ENCODE measurements at regions not wholly inside any gene's neighbourhood (a gene's known extent, or its start where the extent isn't known, plus 50 kb on each side); places are given as distances from the start of the nearest gene placed in this dataset.

DNA sequence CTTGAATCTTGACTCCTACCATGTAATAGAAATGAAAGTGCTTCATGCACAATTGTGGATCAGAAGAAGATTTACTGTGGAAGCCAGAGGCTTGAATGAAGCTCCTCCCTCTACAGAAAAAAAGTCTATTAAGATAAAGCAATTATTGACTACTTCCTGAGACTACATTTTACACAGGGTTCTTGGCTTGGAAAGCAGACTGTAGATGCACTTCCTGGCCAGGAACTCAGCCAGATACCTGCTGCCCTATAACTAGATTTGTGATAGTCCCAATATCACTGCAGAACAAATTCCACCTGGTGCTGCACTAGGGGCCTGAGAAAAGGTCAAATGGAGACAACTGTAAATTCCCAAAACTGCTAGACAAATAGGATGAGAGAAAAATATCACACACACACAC is 96.8 kb upstream of the GUCA2B start (continued):
- TF ChIP-seq, protein P1, sequence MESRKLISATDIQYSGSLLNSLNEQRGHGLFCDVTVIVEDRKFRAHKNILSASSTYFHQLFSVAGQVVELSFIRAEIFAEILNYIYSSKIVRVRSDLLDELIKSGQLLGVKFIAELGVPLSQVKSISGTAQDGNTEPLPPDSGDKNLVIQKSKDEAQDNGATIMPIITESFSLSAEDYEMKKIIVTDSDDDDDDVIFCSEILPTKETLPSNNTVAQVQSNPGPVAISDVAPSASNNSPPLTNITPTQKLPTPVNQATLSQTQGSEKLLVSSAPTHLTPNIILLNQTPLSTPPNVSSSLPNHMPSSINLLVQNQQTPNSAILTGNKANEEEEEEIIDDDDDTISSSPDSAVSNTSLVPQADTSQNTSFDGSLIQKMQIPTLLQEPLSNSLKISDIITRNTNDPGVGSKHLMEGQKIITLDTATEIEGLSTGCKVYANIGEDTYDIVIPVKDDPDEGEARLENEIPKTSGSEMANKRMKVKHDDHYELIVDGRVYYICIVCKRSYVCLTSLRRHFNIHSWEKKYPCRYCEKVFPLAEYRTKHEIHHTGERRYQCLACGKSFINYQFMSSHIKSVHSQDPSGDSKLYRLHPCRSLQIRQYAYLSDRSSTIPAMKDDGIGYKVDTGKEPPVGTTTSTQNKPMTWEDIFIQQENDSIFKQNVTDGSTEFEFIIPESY (IDR thresholded peaks at IDR 0.05; ENCODE audit: borderline replicate concordance, low read depth) = no peak
- TF ChIP-seq GATA2 (CRISPR knock-in tag; IDR thresholded peaks at IDR 0.05) = no peak
- TF ChIP-seq, protein P2, sequence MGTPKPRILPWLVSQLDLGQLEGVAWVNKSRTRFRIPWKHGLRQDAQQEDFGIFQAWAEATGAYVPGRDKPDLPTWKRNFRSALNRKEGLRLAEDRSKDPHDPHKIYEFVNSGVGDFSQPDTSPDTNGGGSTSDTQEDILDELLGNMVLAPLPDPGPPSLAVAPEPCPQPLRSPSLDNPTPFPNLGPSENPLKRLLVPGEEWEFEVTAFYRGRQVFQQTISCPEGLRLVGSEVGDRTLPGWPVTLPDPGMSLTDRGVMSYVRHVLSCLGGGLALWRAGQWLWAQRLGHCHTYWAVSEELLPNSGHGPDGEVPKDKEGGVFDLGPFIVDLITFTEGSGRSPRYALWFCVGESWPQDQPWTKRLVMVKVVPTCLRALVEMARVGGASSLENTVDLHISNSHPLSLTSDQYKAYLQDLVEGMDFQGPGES (IDR thresholded peaks at IDR 0.05; ENCODE audit: low read depth, low read length) = no peak

DNA sequence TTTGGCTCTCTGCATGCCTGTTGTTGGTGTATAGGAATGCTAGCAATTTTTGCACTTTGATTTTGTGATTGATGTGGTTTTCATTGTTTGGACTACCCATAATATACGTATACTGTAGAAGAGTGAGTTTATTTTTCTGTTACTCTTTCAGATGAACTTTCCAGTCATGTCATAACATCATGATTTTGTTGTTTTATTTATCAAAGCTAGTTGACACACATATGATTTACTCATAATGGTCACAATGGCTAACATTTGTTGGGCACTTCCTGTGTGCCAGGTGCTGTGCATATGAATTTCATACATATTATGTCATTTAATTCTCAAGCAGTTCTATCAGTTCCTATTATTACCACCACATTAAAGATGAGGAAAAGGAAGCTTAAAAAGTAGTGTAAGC is 98.1 kb upstream of the GUCA2B start:
- Histone ChIP-seq H4K20me1 (ENCODE audit: insufficient read depth) (no peaks in the 10 kb centered on the region), H3K36me3 (replicated peaks in 1 of 2; ENCODE audit: control insufficient read depth in 1 of 2, insufficient read depth in 2 of 2, low read length in 1 of 2) (no peaks in the 10 kb centered on the region), H3K9ac (no peak overlapping the region), H3F3A (replicated peaks; ENCODE audit: insufficient read depth) (no peaks in the 10 kb centered on the region), H3K9me3 (peaks cover 8% of the 10 kb centered on the region), H3K79me2 (ENCODE audit: insufficient read depth) (no peaks in the 10 kb centered on the region), H2AFZ (ENCODE audit: low read depth) (no peak overlapping the region), H3K9me2 (no peaks in the 10 kb centered on the region), H3K27me3 (ENCODE audit: insufficient read depth) (no peaks in the 10 kb centered on the region), H3K27ac (ENCODE audit: low read depth in 2 of 2, low read length in 1 of 2) (no peak overlapping the region), H3K4me3 (ENCODE audit: low read depth in 2 of 2, low read length in 1 of 2) (no peak overlapping the region), H3K4me1 (ENCODE audit: control insufficient read depth in 1 of 2, insufficient read depth in 2 of 2, low read depth in 1 of 2, low read length in 1 of 2) (peaks cover 0 to 3% of the 10 kb centered on the region in 2 experiments; a peak in 2 of 4 replicates), H3K4me2 (no peak overlapping the region)
- TF ChIP-seq SMC3 (IDR thresholded peaks at IDR 0.05; ENCODE audit: low read depth, low read length) = no peak
- TF ChIP-seq SIN3A (IDR thresholded peaks at IDR 0.05; ENCODE audit: borderline replicate concordance, low read depth, low read length) = no peak
- no peak for TF ChIP-seq MXI1 (IDR thresholded peaks at IDR 0.05; ENCODE audit: low read depth, low read length)
- no peak for TF ChIP-seq CHD2 (IDR thresholded peaks at IDR 0.05; ENCODE audit: low read length, partially characterized antibody)
- no peak for TF ChIP-seq POLR2AphosphoS5 (IDR thresholded peaks at IDR 0.05; ENCODE audit: low read depth, low read length)
- no peak for DNase-seq
- ChIA-PET CTCF (no interaction called here), POLR2A (no interaction called here)
- 29% methylated on average over 1 of the region's 1 CpG for WGBS (ENCODE audit: low lambda C conversion rate)

DNA sequence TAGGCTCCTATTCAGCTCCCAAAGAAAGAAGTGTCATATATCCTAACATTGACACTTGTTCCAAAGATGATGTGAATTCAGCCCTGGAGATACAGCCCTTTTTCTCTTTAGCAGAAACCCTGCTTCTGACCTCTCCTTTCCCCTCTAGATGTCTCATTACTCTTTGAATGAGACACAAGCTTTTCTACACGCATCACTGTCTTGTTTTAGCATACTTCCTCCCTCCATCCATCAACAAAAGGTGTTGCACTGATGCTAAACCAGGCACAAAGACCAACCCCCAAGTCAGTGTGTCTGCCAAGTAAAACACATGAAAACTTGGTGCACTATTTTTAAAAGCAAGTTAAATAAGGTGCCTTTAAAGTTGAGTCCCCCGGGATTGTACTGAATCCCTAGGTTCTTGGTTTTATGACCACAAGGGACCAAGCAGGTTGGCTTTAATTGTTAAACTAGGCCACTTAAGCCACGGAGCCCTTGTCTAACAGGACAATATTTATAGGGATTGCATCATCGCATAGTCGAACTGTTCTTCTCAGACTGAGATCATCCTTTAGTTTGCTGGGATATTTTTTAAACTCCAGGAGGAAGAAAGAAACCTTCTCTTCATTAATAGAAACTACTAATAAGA is 101.0 kb upstream of the GUCA2B start:
- Histone ChIP-seq H3K4me3 (ENCODE audit: low read depth in 2 of 2, low read length in 1 of 2) (no peak overlapping the region), H3K9ac (no peak overlapping the region), H3K36me3 (replicated peaks in 1 of 2; ENCODE audit: control insufficient read depth in 1 of 2, insufficient read depth in 2 of 2, low read length in 1 of 2) (no peaks in the 10 kb centered on the region), H3K4me1 (ENCODE audit: control insufficient read depth in 1 of 2, insufficient read depth in 2 of 2, low read depth in 1 of 2, low read length in 1 of 2) (peaks cover 0 to 3% of the 10 kb centered on the region in 2 experiments; a peak in 2 of 4 replicates), H3K27me3 (ENCODE audit: insufficient read depth) (no peaks in the 10 kb centered on the region), H3K9me3 (peaks cover 3% of the 10 kb centered on the region), H3K4me2 (no peak overlapping the region), H3K79me2 (ENCODE audit: insufficient read depth) (no peaks in the 10 kb centered on the region), H3K9me2 (no peaks in the 10 kb centered on the region), H3K27ac (ENCODE audit: low read depth in 2 of 2, low read length in 1 of 2) (no peak overlapping the region), H4K20me1 (ENCODE audit: insufficient read depth) (no peaks in the 10 kb centered on the region), H3F3A (replicated peaks; ENCODE audit: insufficient read depth) (no peaks in the 10 kb centered on the region), H2AFZ (ENCODE audit: low read depth) (no peak overlapping the region)
- DNase-seq = no peak
- POLR2A ChIA-PET = no interaction called here
- CTCF ChIA-PET = no interaction called here
- TF ChIP-seq ELF1 (IDR thresholded peaks at IDR 0.05) (no peak), FOXJ3 (CRISPR knock-in tag; IDR thresholded peaks at IDR 0.05) (no peak), TCF12 (IDR thresholded peaks at IDR 0.05) (no peak), NFIC (IDR thresholded peaks at IDR 0.05; ENCODE audit: borderline replicate concordance) (no peak), TEAD4 (IDR thresholded peaks at IDR 0.05; ENCODE audit: borderline replicate concordance, insufficient read depth) (no peak)
- TF ChIP-seq, protein P3, sequence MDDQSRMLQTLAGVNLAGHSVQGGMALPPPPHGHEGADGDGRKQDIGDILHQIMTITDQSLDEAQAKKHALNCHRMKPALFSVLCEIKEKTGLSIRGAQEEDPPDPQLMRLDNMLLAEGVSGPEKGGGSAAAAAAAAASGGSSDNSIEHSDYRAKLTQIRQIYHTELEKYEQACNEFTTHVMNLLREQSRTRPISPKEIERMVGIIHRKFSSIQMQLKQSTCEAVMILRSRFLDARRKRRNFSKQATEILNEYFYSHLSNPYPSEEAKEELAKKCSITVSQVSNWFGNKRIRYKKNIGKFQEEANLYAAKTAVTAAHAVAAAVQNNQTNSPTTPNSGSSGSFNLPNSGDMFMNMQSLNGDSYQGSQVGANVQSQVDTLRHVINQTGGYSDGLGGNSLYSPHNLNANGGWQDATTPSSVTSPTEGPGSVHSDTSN (IDR thresholded peaks at IDR 0.05) = no peak
- TF ChIP-seq, protein P2 (IDR thresholded peaks at IDR 0.05; ENCODE audit: low read depth, low read length) = no peak
- WGBS (ENCODE audit: low lambda C conversion rate) = 43% methylated on average over 5 of the region's 5 CpGs
